Astrocyte (in vitro differentiated cells and primary cell): ENCODE measurements at regions not wholly inside any gene's neighbourhood (a gene's known extent, or its start where the extent isn't known, plus 50 kb on each side); places are given as distances from the start of the nearest gene placed in this dataset.

Experiments
- DNase-seq: peaks from one replicate; pipeline ENCODE4 v3.0.0-alpha.2; 2010; ENCODE audit warnings: low read depth
- FAIRE-seq: peaks from 2 replicates; lab custom pipeline; 2011; peaks lifted over from hg19 to GRCh38; lab: Jason Lieb, UNC
- H2AFZ ChIP-seq: 2 replicates; pipeline ENCODE4 v1.6.0; 2012; ENCODE audit warnings: low read depth, low read length, inconsistent platforms
- H3K27ac ChIP-seq: 2 replicates; pipeline ENCODE4 v1.5.1; 2011; ENCODE audit warnings: low read depth, low read length, inconsistent platforms
- H3K27me3 ChIP-seq: 2 replicates; pipeline ENCODE4 v1.6.0; 2011; ENCODE audit warnings: low read length, inconsistent platforms; ENCODE audit not compliant: insufficient read depth
- H3K36me3 ChIP-seq: 2 replicates; pipeline ENCODE4 v1.5.1; 2011; ENCODE audit warnings: low read length, inconsistent platforms; ENCODE audit not compliant: insufficient read depth
- H3K4me1 ChIP-seq: 2 replicates; pipeline ENCODE4 v1.5.1; 2011; ENCODE audit warnings: low read length, inconsistent platforms; ENCODE audit not compliant: insufficient read depth
- H3K4me2 ChIP-seq: 2 replicates; pipeline ENCODE4 v1.6.0; 2012; ENCODE audit warnings: low read length, inconsistent platforms
- H3K4me3 ChIP-seq: 2 replicates; pipeline ENCODE4 v1.5.1; 2011; ENCODE audit warnings: low read depth, mild to moderate bottlenecking, low read length, inconsistent platforms; ENCODE audit not compliant: insufficient read depth
- H3K79me2 ChIP-seq: 2 replicates; pipeline ENCODE4 v1.6.0; 2012; ENCODE audit warnings: mild to moderate bottlenecking, low read length, inconsistent platforms; ENCODE audit not compliant: insufficient read depth
- H3K9ac ChIP-seq: 2 replicates; pipeline ENCODE4 v1.6.0; 2012; ENCODE audit warnings: mild to moderate bottlenecking, low read length, inconsistent platforms
- H3K9me3 ChIP-seq: 2 replicates; pipeline ENCODE4 v1.5.1; 2012; ENCODE audit warnings: low read depth, mild to moderate bottlenecking, low read length, inconsistent platforms; ENCODE audit not compliant: insufficient read depth
- H4K20me1 ChIP-seq: 2 replicates; pipeline ENCODE4 v1.6.0; 2012; ENCODE audit warnings: low read length, inconsistent platforms; ENCODE audit not compliant: insufficient read depth
- H3K27ac Mint-ChIP-seq: one replicate; pipeline ENCODE4 v1.8.0; 2021; ENCODE audit warnings: mild to moderate bottlenecking, mixed read lengths; ENCODE audit not compliant: unreplicated experiment
- H3K27me3 Mint-ChIP-seq: one replicate; pipeline ENCODE4 v1.8.0; 2021; ENCODE audit warnings: low read depth, mixed read lengths; ENCODE audit not compliant: unreplicated experiment
- H3K36me3 Mint-ChIP-seq: one replicate; pipeline ENCODE4 v1.8.0; 2021; ENCODE audit warnings: low read depth, mixed read lengths; ENCODE audit not compliant: unreplicated experiment
- H3K4me1 Mint-ChIP-seq: one replicate; pipeline ENCODE4 v1.8.0; 2021; ENCODE audit warnings: low read depth, mixed read lengths; ENCODE audit not compliant: unreplicated experiment
- H3K4me3 Mint-ChIP-seq: one replicate; pipeline ENCODE4 v1.8.0; 2021; ENCODE audit warnings: mild to moderate bottlenecking, moderate library complexity, mixed read lengths; ENCODE audit not compliant: unreplicated experiment
- H3K9me3 Mint-ChIP-seq: one replicate; pipeline ENCODE4 v1.8.0; 2021; ENCODE audit warnings: mild to moderate bottlenecking, mixed read lengths; ENCODE audit not compliant: unreplicated experiment
- CTCF ChIP-seq: IDR thresholded peaks from 2 replicates; pipeline ENCODE4 v1.5.1; 2011; ENCODE audit warnings: low read depth, mild to moderate bottlenecking, inconsistent platforms, low read length, moderate library complexity; ENCODE audit not compliant: insufficient read depth
- EZH2 ChIP-seq: IDR thresholded peaks from 2 replicates; pipeline ENCODE4 v1.6.1; 2012; ENCODE audit warnings: mild to moderate bottlenecking, low read length, inconsistent platforms; ENCODE audit not compliant: insufficient read depth

- H3K79me2 ChIP-seq, result no peaks in the 10 kb centered on the region
- no peak overlapping the region for H3K4me3 ChIP-seq
- TF ChIP-seq EZH2 (no peak), CTCF (no peak)
- Mint-ChIP-seq H3K36me3 (no peaks in the 10 kb centered on the region), H3K27me3 (peaks cover 4% of the 10 kb centered on the region), H3K27ac (no peak overlapping the region), H3K4me1 (peaks cover 6% of the 10 kb centered on the region), H3K9me3 (no peaks in the 10 kb centered on the region), H3K4me3 (no peak overlapping the region)
- no peak for DNase-seq
- no peak overlapping the region for H2AFZ ChIP-seq
- no peaks in the 10 kb centered on the region for H4K20me1 ChIP-seq
- H3K9me3 ChIP-seq, result no peaks in the 10 kb centered on the region
- no peaks in the 10 kb centered on the region for H3K27me3 ChIP-seq
- H3K27ac ChIP-seq, result no peak overlapping the region
- no peak overlapping the region for H3K4me2 ChIP-seq
- H3K9ac ChIP-seq, result no peak overlapping the region
- H3K4me1 ChIP-seq, result no peaks in the 10 kb centered on the region
- peak; percentile 60 for FAIRE-seq
- H3K36me3 ChIP-seq, result no peaks in the 10 kb centered on the region
These were observed 89.9 kb upstream of the PAK3 start for GRCh38 chrX:111006116-111006515.

- H3K9me3 Mint-ChIP-seq, result no peaks in the 10 kb centered on the region
- H3K79me2 ChIP-seq, result no peaks in the 10 kb centered on the region
- H3K4me3 ChIP-seq, result no peak overlapping the region
- H3K4me3 Mint-ChIP-seq, result no peak overlapping the region
- no peaks in the 10 kb centered on the region for H3K4me1 ChIP-seq
- no peaks in the 10 kb centered on the region for H3K36me3 ChIP-seq
- H3K27me3 Mint-ChIP-seq, result peaks cover 4% of the 10 kb centered on the region
- H3K27ac ChIP-seq, result no peak overlapping the region
- no peak overlapping the region for H3K4me2 ChIP-seq
- H3K9me3 ChIP-seq, result no peaks in the 10 kb centered on the region
- FAIRE-seq, result no peak
- no peak overlapping the region for H2AFZ ChIP-seq
- no peak for TF ChIP-seq CTCF
- TF ChIP-seq EZH2, result no peak
- no peak for DNase-seq
- no peak overlapping the region for H3K9ac ChIP-seq
- H3K27me3 ChIP-seq, result no peaks in the 10 kb centered on the region
- H4K20me1 ChIP-seq, result no peaks in the 10 kb centered on the region
- no peaks in the 10 kb centered on the region for H3K36me3 Mint-ChIP-seq
- peaks cover 2% of the 10 kb centered on the region for H3K4me1 Mint-ChIP-seq
- H3K27ac Mint-ChIP-seq, result no peak overlapping the region
These were observed 90.8 kb upstream of the PAK3 start for GRCh38 chrX:111005166-111005565.

GRCh38 chrX:111003118-111003517, 92.9 kb upstream of the PAK3 start:
- Histone ChIP-seq H3K27ac (no peak overlapping the region), H3K9me3 (no peaks in the 10 kb centered on the region), H3K4me2 (no peak overlapping the region), H3K27me3 (no peaks in the 10 kb centered on the region), H2AFZ (no peak overlapping the region), H3K79me2 (no peaks in the 10 kb centered on the region), H3K36me3 (no peaks in the 10 kb centered on the region), H3K4me1 (no peaks in the 10 kb centered on the region), H3K4me3 (no peak overlapping the region), H4K20me1 (no peaks in the 10 kb centered on the region), H3K9ac (no peak overlapping the region)
- Mint-ChIP-seq H3K27ac (no peak overlapping the region), H3K4me1 (peaks cover 2% of the 10 kb centered on the region), H3K9me3 (no peaks in the 10 kb centered on the region), H3K27me3 (peaks cover 4% of the 10 kb centered on the region), H3K36me3 (no peaks in the 10 kb centered on the region), H3K4me3 (no peak overlapping the region)
- no peak for TF ChIP-seq EZH2
- no peak for TF ChIP-seq CTCF
- DNase-seq, result no peak
- no peak for FAIRE-seq
